HG03066 (cell line): ENCODE measurements at regions not wholly inside any gene's neighbourhood (a gene's known extent, or its start where the extent isn't known, plus 50 kb on each side); places are given as distances from the start of the nearest gene placed in this dataset.
"Not testable (repeated sequence)": the region's sequence is repeated elsewhere in the genome, so short reads cannot be mapped to it uniquely, and the experiment has no call there.

ENCODE experiments used
- ATAC-seq: cut with Tn5 transposase; IDR thresholded peaks from one replicate; pipeline ENCODE4 v1.9.1; 2021; ENCODE audit warnings: low read depth; ENCODE audit not compliant: unreplicated experiment

- ATAC-seq = not testable (repeated sequence)
Observed at GRCh38 chr1:120282744-120283464, 106.6 kb upstream of the SEC22B start.

- ATAC-seq = not testable (repeated sequence)
Observed at GRCh38 chr1:120278259-120278610, 101.9 kb upstream of the SEC22B start.

- ATAC-seq = not testable (repeated sequence)
Observed at GRCh38 chr1:120277428-120278258, 101.3 kb upstream of the SEC22B start.

- ATAC-seq = not testable (repeated sequence)
Observed at GRCh38 chr1:120276710-120277109, 100.4 kb upstream of the SEC22B start.

GRCh38 chr1:120274438-120274837 is 98.1 kb upstream of the SEC22B start:
- ATAC-seq = not testable (repeated sequence)

- ATAC-seq = not testable (repeated sequence)
Observed at GRCh38 chr1:120273363-120273762, 97.0 kb upstream of the SEC22B start.

GRCh38 chr1:120272242-120272641 is 95.9 kb upstream of the SEC22B start:
- not testable (repeated sequence) for ATAC-seq

- not testable (repeated sequence) for ATAC-seq
Observed at GRCh38 chr1:120271561-120272221, 95.4 kb upstream of the SEC22B start.

- not testable (repeated sequence) for ATAC-seq
Observed at GRCh38 chr1:120267894-120268551, 91.7 kb upstream of the SEC22B start.

- not testable (repeated sequence) for ATAC-seq
Observed at GRCh38 chr1:120264564-120264963, 88.2 kb upstream of the SEC22B start.

- not testable (repeated sequence) for ATAC-seq
Observed at GRCh38 chr1:120262791-120263751, 86.8 kb upstream of the SEC22B start.

- not testable (repeated sequence) for ATAC-seq
Observed at GRCh38 chr1:120257778-120258105, 81.4 kb upstream of the SEC22B start.

- ATAC-seq = not testable (repeated sequence)
Observed at GRCh38 chr1:120257064-120257777, 80.9 kb upstream of the SEC22B start.

GRCh38 chr1:120250756-120251155 is 74.4 kb upstream of the SEC22B start:
- ATAC-seq = not testable (repeated sequence)

GRCh38 chr1:120248726-120249427 is 72.6 kb upstream of the SEC22B start:
- not testable (repeated sequence) for ATAC-seq

GRCh38 chr1:120248203-120248602 is 71.9 kb upstream of the SEC22B start:
- ATAC-seq = not testable (repeated sequence)

- not testable (repeated sequence) for ATAC-seq
Observed at GRCh38 chr1:120243867-120244266, 67.5 kb upstream of the SEC22B start.

GRCh38 chr1:120242582-120242981 is 66.3 kb upstream of the SEC22B start:
- ATAC-seq = not testable (repeated sequence)
